HG02759 (cell line): ENCODE measurements at regions not wholly inside any gene's neighbourhood (a gene's known extent, or its start where the extent isn't known, plus 50 kb on each side); places are given as distances from the start of the nearest gene placed in this dataset.

Experiments
- ATAC-seq: cut with Tn5 transposase; IDR thresholded peaks from one replicate; pipeline ENCODE4 v1.9.1; 2021; ENCODE audit warnings: mild to moderate bottlenecking, moderate library complexity; ENCODE audit not compliant: unreplicated experiment

DNA sequence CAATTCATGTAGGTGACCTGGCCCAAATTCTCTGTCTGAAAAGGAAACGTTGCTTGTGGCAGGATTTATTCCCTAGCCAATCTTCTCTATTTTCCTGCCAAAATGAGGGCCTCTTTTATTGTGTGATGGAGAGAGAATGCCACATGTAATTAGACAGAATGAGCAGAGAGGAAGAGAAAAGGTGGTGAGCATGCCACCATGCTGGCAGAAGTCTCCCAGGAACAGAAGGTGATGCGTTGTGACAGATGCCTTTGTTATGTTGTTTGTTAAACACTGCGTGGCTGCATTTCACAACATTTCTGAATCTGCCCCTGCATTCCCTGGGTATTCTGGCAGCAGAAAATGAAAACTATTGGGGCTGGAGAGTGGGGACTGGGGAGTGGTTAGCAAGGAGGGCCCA, 577.6 kb downstream of the TLR4 start:
- no peak for ATAC-seq

DNA sequence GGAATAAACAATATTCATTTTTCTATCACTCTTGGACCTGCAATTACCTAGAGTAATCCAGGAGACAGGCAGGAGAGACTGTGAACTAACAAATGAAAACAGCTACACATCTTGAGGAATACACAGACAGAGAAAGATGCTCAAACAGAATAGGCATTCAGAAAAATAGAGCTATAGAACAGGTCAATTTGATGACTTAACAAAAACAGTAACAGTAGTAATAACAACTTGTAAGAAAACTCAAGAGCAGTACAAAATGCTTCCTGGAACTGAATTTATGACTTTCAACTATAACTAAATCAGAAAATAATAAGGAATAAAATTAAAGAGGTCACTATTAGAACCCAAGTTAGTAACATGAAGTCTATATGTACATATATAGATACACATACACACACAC, 579.3 kb downstream of the TLR4 start:
- ATAC-seq = no peak

DNA sequence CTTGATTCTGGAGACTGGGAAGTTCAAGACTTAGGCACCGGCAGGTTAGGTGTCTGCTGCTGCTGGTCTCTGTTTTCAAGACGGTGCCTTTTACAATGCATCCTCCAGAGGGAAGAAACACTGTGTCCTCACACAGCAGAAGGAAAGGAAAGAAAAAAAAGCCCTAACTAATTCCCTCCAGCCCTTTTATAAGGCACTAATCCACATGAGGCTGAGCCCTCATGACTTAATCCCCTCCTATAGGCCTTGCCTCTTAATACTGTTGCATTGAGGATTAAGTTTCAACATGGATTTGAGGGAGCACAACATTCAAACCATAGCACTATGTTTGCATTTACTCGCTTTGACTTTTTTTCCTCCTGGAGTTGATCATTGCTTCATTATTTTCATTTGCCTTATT, 585.9 kb downstream of the TLR4 start:
- no peak for ATAC-seq

DNA sequence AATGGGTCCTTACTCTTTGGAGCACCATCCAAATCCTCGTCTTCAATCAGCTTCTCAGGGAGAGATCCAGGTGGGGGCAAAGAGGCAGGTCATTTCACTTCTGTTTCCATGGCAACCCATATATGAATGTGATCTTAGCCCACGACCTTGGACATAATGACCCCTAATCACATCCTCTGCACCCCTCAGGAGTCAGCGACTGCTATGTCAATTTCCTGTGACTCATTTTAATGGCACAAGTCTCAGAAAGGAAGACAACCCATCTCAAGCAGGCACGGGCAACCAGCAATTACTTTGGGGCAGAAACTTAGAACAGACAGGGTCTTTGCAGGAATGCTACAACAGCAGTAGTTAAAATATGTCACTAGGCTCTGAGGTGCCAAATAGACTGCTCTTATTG, 591.2 kb downstream of the TLR4 start:
- no peak for ATAC-seq

DNA sequence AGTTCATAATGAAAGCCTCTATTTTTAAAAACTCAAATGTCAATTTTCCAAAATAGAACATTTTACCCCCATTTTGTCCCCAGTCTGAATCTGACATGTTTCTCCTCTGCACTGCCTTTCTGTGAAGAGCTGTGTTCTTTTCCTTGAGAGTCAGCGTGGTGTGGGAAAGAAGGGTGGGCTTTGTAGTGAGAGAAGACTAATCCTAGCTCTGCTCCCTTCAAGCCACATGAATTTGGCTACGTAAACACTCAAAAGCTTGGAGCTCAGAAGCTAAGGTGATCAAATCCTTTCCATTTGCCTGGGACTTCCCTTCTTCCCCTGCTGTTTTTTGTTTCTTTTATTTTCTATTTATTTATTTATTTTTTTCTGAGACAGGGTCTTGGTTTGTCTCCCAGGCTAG, 598.5 kb downstream of the TLR4 start:
- no peak for ATAC-seq

DNA sequence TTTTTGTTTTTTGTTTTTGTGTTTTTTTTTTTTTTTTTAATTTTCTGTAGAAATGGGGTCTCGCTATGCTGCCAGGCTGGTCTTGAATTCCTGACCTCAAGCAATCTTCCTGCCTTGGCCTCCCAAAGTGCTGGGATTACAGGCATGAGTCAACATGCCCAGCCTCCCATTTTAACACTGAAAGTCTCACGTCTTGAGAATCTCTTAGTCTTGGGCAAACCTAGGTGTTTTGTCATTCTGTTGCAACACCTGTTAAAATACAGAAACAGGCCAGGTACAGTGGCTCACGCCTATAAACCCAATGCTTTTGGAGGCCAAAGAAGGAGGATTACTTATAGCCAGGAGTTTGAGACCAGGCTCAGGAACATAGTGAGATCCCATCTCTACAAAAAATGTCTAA, 599.0 kb downstream of the TLR4 start:
- ATAC-seq = no peak

DNA sequence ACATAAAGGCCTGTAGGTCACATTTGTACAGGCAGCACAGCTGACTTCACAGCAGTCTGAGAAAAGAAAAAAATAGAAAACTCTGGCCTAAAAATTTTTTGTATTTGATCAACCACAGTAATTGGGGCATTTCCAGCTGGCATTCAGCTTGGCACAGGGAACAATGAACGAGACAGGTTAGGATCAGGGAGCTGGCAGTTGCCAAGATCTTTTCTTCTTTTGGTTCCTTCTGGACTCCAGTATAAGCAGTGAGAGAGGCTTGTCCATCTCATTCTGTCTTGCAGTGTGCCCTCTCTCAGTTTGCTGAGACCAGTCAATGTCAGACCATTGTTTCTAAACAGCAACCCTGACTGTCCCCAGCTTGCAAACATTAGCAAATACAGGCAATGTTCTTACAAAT, 601.1 kb downstream of the TLR4 start:
- ATAC-seq = no peak

DNA sequence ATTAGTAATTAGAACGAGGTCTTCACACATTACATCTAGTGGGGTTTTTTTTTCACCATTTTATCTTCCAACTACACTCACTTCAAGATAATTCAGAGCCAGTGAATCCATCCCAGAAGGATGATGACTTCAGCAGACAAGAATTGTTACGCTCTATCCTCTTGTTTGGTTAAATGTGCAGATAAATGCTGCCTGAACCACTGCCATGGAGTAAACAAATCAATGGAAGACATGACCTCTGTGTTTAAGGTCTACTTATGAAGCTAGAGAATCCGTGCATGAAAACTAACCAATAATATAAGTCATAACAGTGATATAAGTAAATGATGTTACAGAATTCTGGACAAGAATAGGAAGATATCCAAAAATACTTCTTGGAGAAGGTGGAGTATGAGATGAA, 602.6 kb downstream of the TLR4 start:
- ATAC-seq = no peak

DNA sequence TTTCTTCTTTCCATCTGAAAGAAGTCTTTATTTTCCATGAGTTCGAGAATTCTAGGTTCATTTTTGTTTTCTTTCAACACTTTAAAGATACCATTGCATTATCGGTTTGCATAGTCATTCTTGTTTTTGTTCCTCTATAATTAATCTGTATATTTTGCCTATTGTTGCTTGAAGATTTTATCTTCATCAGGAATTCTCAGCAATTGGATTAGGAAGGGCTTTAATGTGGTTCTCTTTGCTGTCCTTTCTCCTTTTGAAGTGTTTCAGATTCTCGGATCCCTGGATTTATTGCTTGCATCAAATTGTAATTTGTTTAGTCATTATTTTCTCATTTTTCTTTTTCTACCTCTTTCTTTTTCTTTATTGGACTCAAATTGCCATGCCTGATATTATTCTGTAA, 609.8 kb downstream of the TLR4 start:
- ATAC-seq = no peak

DNA sequence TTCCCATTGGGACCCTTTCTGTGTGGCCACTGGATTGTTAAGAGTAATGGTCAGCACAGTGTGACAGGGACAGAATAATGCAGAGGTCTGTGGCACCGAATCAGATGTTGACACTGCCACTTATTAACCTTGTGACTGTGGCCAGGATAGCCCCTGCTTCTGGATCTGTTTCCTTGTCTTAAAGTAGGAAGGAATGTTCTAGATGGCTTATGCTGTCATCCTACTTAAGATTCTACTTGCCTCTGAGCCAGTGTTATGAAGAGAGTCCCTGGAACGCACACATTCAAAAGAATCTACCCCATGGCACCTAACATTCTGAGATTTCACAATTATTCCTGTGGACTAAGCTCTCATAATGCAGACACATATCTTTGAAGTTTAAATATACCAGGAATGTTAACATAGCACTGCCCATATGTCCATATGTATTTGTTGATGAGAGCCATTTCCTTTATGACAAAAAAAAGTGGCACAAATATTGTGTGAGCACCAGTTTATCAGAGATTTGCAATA, 612.7 kb downstream of the TLR4 start:
- ATAC-seq = no peak

DNA sequence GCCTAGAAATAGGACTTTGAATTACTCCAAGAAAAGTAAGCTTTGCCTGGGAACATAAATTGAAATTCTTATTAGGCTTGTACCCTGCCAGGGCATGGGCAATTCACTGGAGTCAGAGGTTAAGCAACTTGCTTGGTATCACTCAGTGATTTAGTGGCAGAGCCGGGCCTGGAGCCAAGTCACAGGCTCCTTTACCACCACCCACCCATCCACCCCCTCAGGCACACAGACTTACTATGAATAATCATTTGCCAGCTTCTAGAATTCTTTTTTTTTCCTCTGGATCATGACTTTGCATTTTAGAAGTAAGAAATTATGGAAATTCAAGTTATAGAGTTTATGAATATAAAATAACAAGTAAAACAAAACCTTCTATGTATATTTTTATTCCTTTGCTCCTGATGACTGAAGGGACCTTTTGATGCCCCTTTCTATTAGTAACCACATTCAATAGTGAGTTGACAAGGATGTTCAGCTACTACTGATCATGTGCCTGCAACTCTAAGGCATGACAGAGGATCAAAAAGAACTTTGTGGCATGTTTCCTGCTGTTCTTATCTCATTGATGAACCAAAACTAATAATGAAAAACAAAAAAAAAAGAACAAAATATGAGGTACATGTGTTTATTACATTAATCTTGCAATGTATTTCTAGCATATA, 614.7 kb downstream of the TLR4 start:
- ATAC-seq = no peak

DNA sequence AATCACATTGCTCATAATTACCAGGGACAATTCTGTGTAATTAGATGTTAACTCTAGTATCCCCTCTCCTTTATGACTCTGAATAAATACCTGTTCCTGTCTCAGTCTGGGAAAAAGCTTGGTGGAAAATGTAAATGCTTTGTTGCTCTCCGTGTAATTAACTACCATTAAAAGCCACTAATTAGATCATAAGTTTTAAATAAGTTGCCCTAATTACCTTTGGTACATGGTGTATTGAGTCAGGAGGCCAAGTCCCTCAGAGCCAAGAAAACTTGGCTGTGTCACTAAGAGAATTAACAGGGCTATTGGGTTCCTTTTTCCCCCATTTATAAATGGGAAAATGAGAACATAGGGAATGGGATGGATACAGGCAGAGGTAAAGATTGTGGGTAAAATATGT, 617.6 kb downstream of the TLR4 start:
- ATAC-seq = no peak

DNA sequence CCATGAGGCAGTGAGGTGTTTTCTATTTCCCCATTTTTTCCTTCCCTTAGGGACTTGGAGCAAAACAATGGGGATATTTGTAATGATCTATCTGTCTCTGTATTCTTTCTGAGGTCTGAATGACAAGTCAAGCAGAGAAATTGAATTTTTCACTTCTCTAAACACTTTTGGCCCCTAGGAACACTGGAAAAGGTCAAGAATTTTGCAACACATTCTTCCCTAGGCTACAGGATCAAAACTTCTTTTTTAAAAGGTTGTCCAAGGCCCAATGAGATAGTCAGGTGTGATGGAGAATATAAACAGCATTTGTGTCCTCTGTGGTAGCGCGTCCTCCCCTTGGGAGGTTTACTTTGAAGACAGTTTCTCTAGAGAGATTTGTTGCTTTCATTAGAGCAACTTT, 620.5 kb downstream of the TLR4 start:
- no peak for ATAC-seq

DNA sequence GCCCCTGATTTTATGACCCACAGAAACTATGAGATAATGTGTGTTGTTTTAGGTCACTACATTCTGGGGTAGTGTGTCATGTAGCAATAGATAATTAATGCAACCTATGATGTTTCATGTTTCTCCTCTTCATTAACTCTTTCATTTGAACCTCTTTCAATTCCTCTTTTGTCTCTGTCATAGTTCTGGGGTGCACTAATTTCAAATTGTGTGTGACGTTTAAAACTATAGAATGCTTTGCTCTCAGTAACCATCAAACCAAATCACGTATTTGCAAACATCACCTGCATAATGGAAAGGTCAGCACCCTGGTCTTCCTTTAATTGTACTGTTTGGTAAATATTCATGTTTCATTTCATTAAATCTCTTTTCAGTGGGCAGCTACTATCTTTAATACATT, 621.6 kb downstream of the TLR4 start:
- ATAC-seq = no peak

DNA sequence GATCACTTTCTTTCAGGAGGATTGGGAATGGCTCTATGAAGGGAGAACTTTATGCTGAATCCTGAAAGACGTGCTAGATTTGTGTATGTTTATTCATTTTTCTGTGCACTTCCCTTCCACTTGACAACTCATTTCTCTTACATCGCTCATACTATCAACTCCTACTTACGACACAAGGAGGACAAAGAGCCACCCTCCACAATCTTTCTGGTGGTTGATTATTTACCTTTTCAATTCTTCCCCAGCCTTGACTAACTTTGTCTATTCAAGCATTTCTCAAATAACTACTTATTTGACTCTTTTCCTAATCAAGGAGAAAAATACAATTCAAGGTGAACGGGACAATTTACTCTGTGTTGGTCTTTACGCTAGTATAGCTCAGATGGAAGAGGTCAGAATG, 622.1 kb downstream of the TLR4 start:
- ATAC-seq = no peak

DNA sequence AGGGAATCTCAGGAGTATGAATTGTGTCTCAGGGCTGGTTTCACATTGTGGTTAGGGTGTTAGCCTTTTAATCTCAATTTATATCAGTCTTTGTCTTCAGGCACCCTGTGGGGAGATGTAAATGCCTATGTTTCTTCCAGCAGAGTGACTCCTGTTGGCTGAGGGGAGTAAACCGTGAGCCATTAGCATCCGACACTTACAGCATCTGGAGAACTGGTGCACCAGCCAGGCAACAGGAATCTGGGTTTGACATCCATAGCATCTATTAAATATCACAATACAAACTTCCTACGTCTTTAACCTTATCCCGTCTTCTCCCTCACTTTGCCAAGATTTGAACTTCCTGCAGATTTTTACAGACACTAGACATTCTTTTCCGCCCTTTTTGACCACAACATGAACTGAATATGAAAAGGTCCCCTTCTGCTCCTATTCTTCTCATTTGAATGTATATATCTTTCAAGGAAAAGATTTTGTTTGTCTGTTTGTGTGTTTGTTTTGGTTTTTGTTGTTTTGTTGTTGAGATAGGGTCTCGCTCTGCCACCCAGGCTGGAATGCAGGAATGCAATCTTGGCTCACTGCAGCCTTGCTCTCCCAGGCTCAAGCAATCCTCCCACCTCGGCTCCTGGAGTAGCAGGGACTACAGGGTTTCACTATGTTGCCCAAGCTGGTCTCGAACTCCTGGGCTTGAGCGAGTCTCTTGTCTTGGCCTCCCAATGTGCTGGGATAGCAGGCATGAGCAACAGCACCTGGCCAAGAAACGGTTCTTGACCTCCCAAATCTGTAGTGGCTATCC, 626.2 kb downstream of the TLR4 start:
- no peak for ATAC-seq

DNA sequence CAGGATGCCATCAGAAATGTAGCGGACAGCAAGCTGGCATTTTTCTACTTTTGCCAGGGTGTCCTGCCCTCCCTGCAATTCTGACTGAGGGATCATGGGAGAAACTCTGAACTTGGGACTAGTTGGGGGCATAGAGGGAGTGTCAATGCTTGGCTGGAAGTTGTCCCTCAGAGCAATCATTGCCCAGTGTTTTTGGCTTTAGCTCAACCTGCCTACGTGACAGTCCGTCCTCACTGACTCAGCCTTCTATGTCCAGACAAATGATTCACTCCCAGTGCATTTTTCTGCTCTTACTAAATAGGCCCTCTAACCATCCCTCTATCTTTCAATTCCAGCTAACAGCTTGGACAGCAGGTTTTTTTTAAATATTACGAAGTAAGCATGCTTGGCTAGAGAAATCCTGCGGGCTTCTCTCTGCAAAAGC, 627.4 kb downstream of the TLR4 start:
- no peak for ATAC-seq

DNA sequence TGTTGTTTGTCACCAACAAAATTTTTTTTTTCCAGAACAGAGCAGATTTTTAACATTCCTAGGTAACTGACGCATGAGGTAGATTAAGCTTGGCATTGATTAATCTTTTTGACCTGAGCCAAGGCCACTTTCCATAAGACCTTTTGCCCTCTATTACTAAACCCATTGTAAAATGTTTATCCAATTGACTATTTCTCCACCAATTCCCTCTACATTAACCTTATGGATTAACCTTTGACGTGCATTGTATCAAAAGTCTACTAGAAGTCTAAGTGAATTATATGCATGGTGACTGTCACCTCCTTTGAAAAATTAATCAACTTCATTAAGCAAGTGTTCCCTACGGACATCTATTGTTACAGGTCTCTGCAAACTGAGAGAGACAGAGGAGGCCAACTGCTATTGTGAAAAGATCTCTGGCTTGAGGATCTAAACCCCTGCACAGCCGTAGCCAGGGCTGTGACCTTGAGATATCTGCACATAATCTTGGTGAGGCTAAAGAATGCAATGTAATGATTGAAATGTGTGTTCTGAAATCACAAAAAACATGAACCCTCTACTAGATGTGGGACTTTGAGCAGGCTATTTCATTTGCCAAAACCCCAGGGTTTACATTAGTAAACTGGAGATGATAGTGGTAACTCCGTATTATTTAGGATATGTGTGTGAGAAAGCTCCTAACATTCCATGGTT, 632.2 kb downstream of the TLR4 start:
- ATAC-seq = no peak

DNA sequence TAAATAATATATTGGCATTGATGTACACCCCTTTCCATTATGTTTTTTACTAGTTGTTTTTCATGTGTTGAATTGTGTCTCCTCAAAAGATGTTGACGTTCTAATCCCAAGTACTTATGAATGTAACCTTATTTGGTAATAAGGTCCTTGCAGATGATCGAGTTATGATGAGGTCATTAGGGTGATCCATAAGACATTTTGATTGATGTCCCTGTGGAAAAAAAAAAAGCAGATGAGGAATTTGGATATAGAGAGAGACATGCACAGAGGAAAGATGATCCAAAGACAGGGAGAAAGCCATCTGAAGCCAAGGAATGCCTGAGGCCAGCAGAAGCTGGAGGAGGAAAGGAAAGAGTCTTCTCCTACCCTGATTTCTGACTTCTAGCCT, 632.7 kb downstream of the TLR4 start:
- no peak for ATAC-seq

DNA sequence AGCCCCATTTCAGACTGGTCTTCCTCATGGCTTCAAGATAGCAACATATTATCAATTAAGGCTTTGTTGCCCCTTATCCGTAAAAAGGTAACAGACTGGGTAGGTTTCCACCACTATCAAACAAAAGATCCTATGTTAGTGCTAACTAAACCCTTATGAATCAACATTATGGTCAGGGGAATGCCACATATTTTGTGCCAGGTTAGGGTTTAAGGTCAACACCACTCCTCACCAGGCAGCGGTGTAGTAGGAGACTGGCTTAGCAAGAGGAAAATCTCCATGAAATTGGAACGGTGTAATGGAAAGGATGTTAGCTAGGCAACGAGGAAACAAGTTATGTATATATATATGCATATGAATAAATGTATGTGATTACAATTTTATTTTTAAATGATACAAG, 655.8 kb downstream of the TLR4 start:
- no peak for ATAC-seq

DNA sequence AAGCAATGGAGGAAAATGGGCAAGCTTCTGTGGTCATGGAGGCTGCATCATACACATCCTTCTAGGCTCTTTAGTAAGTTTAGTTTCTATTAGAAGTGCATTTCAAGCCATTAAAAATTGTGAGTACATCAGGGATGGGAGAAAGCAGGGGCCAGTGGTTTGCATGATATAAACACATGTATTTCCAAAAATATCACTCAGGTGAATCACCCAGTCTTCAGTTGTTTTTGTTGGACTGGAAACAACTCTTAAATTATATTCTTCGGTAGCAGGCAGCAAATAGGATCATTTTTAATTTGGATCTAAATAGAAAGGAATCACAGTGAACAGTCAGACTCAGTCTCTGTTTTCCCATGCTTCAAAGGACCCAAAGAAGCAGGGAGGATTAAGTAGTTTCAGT, 657.9 kb downstream of the TLR4 start:
- ATAC-seq = no peak

DNA sequence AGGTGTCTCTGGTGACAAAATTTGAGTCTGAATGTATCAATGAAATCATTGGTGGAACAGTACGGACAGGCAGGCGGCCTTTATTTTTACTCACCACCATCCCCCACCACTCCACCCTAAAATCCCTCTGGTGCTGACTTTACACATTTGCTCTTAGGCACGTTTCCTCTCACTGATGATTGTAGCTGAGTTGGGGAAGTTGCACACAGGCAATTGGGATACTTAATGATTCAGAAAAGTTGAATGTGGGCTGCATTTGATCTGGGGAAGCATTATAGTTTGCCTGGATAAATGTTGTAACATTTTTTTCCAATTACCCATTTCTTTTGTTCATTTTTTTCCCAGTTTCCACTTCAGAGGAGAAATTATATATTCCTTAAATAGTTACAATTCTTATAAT, 658.4 kb downstream of the TLR4 start:
- ATAC-seq = no peak
